Keratinocyte (primary cell): ENCODE measurements at regions not wholly inside any gene's neighbourhood (a gene's known extent, or its start where the extent isn't known, plus 50 kb on each side); places are given as distances from the start of the nearest gene placed in this dataset.

ENCODE experiments used
- DNase-seq: peaks from one replicate; pipeline ENCODE4 v3.0.0-alpha.2; 2011; ENCODE audit warnings: low read depth, missing footprints, low spot score
- FAIRE-seq: peaks from 2 replicates; lab custom pipeline; 2011; peaks lifted over from hg19 to GRCh38; lab: Jason Lieb, UNC
- H2AFZ ChIP-seq: 2 replicates; pipeline ENCODE4 v1.6.0; 2012; ENCODE audit warnings: low read length, control low read depth, inconsistent platforms; ENCODE audit not compliant: control insufficient read depth
- H3K27ac ChIP-seq: 2 replicates; pipeline ENCODE4 v1.5.1; 2011; ENCODE audit warnings: low read length; ENCODE audit not compliant: control insufficient read depth, insufficient read depth
- H3K27me3 ChIP-seq: 3 replicates; pipeline ENCODE4 v1.6.0; 2011; ENCODE audit warnings: low read length; ENCODE audit not compliant: control insufficient read depth, insufficient read depth; ENCODE audit errors: extremely low read depth
- H3K36me3 ChIP-seq, 2 experiments: 2 replicates in 1 of 2; 3 replicates in 1 of 2; pipeline ENCODE4 v1.5.1; 2011; ENCODE audit warnings: low read length in 2 of 2, mild to moderate bottlenecking in 1 of 2; ENCODE audit not compliant: control insufficient read depth in 2 of 2, insufficient read depth in 2 of 2; ENCODE audit errors: extremely low read depth in 1 of 2
- H3K4me1 ChIP-seq: 3 replicates; pipeline ENCODE4 v1.5.1; 2011; ENCODE audit warnings: low read length; ENCODE audit not compliant: control insufficient read depth, insufficient read depth; ENCODE audit errors: extremely low read depth
- H3K4me2 ChIP-seq: 3 replicates; pipeline ENCODE4 v1.6.0; 2011; ENCODE audit warnings: low read depth, low read length; ENCODE audit not compliant: control insufficient read depth, insufficient read depth; ENCODE audit errors: extremely low read depth
- H3K4me3 ChIP-seq, 3 experiments: fragments of 200-600 bp in 1 of 3; sonication (generic) in 1 of 3; 2 replicates in 2 of 3; 3 replicates in 1 of 3; pipeline ENCODE4 v1.5.1; 2011 to 2016; ENCODE audit warnings: low read length in 3 of 3, mild to moderate bottlenecking in 3 of 3, control low read depth in 2 of 3, inconsistent platforms in 1 of 3, low read depth in 1 of 3, mixed read lengths in 1 of 3, mixed run types in 1 of 3, moderate library complexity in 1 of 3; ENCODE audit not compliant: control insufficient read depth in 2 of 3, insufficient read depth in 2 of 3; ENCODE audit errors: extremely low read depth in 1 of 3
- H3K79me2 ChIP-seq: 2 replicates; pipeline ENCODE4 v1.6.0; 2012; ENCODE audit warnings: low read length; ENCODE audit not compliant: control insufficient read depth, insufficient read depth
- H3K9ac ChIP-seq: 3 replicates; pipeline ENCODE4 v1.6.0; 2011; ENCODE audit warnings: low read length; ENCODE audit not compliant: control insufficient read depth, insufficient read depth; ENCODE audit errors: extremely low read depth
- H3K9me1 ChIP-seq: 3 replicates; pipeline ENCODE4 v1.6.0; 2011; ENCODE audit warnings: low read length; ENCODE audit not compliant: control insufficient read depth, insufficient read depth; ENCODE audit errors: extremely low read depth
- H3K9me3 ChIP-seq: 2 replicates; pipeline ENCODE4 v1.5.1; 2012; ENCODE audit warnings: low read depth, low read length; ENCODE audit not compliant: control insufficient read depth
- H4K20me1 ChIP-seq: 3 replicates; pipeline ENCODE4 v1.6.0; 2011; ENCODE audit warnings: low read length; ENCODE audit not compliant: control insufficient read depth, insufficient read depth; ENCODE audit errors: extremely low read depth
- EZH2 ChIP-seq: IDR thresholded peaks from one replicate; pipeline ENCODE4 v1.6.1; 2012; ENCODE audit warnings: inconsistent platforms, mild to moderate bottlenecking, low read length, moderate library complexity
- dilution Hi-C: fragments of 300-500 bp; cut with MboI; formaldehyde crosslinking; loops from one replicate; pipeline ENCODE4 v1.7.0; 2020; ENCODE audit warnings: low sequenced_read_pairs; ENCODE audit not compliant: extremely low pct_ligation_motif_present
- TF ChIP-seq, protein P1 (sequence below), 3 experiments: IDR thresholded peaks in 1 of 3; conservative IDR thresholded peaks in 1 of 3; optimal IDR thresholded peaks in 1 of 3; 2 replicates in 2 of 3; 3 replicates in 1 of 3; pipeline versions ENCODE3 to v1.5.1; 2011; ENCODE audit warnings: low read length in 3 of 3, mild to moderate bottlenecking in 3 of 3, moderate library complexity in 2 of 3, control low read depth in 1 of 3, inconsistent platforms in 1 of 3; ENCODE audit not compliant: insufficient read depth in 2 of 3; ENCODE audit errors: extremely low read depth in 1 of 3

DNA sequence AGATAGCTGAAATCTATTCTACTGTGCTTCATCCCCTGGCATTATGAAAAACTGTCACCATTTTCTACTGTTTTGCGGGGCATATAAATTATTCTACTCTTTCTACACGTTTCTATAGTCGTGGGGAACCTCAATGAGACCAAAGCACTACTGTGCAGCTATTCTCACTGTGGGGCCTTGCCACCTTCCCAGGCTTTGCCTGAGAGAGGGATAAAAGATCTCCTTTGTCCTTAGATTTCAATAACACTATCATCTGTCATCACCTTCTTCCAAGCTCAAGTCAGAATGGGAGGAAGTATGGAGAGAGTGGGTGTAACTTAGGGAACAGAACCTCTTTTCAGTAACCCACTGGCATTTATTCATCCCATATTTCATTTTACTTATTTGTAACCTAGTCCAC is 1462.1 kb upstream of the RAG2 start:
- DNase-seq (no peak), FAIRE-seq (no peak)
- no peaks in the 10 kb centered on the region for H3K36me3 ChIP-seq
- no peaks in the 10 kb centered on the region for H3K79me2 ChIP-seq
- H2AFZ ChIP-seq, result no peak overlapping the region
- peaks cover 5% of the 10 kb centered on the region for H3K4me1 ChIP-seq
- no peaks in the 10 kb centered on the region for H3K27me3 ChIP-seq
- no peaks in the 10 kb centered on the region for H3K9me3 ChIP-seq
- no peak overlapping the region for H3K4me2 ChIP-seq
- no peak overlapping the region for H3K9ac ChIP-seq
- no peak overlapping the region for H3K27ac ChIP-seq
- no peak overlapping the region for H3K4me3 ChIP-seq
- dilution Hi-C loops, result no loop called here
- H4K20me1 ChIP-seq, result no peaks in the 10 kb centered on the region
- H3K9me1 ChIP-seq, result no peaks in the 10 kb centered on the region
- TF ChIP-seq EZH2, result no peak
- TF ChIP-seq, protein P1, sequence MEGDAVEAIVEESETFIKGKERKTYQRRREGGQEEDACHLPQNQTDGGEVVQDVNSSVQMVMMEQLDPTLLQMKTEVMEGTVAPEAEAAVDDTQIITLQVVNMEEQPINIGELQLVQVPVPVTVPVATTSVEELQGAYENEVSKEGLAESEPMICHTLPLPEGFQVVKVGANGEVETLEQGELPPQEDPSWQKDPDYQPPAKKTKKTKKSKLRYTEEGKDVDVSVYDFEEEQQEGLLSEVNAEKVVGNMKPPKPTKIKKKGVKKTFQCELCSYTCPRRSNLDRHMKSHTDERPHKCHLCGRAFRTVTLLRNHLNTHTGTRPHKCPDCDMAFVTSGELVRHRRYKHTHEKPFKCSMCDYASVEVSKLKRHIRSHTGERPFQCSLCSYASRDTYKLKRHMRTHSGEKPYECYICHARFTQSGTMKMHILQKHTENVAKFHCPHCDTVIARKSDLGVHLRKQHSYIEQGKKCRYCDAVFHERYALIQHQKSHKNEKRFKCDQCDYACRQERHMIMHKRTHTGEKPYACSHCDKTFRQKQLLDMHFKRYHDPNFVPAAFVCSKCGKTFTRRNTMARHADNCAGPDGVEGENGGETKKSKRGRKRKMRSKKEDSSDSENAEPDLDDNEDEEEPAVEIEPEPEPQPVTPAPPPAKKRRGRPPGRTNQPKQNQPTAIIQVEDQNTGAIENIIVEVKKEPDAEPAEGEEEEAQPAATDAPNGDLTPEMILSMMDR (optimal IDR thresholded peaks at IDR 0.05 in 1 of 3, IDR thresholded peaks at IDR 0.05 in 1 of 3, conservative IDR thresholded peaks at IDR 0.05 in 1 of 3; ENCODE audit: extremely low read depth in 1 of 3, insufficient read depth in 2 of 3, low read length in 3 of 3), result no peak

DNA sequence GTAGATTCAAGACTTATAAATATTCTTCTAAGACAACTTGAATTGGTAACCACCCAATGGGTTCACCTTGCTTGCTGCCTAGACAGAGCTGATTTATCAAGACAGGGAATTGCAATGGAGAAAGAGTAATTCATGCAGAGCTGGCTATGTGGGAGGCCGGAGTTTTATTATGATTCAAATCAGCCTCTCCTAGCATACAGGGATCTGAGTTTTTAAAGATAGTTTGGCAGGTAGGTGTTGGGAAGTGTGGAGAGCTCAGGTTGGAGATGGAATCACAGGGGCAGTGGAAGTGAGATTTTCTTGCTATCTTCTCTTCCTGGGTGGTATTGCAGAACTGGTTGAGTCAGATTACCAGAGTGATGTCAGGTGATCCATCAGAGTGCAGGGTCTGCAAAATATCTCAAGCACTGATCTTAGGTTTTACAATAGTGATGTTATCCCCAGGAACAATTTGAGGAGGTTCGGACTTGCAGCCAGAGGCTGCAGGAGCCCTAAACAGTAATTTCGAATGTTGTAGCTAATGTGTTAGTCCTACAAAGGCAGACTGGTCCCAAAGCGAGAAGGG is 1448.6 kb upstream of the RAG2 start:
- Histone ChIP-seq H3K9me1 (no peaks in the 10 kb centered on the region), H3K27ac (no peak overlapping the region), H3K4me1 (no peaks in the 10 kb centered on the region), H3K79me2 (no peaks in the 10 kb centered on the region), H3K27me3 (no peaks in the 10 kb centered on the region), H3K9me3 (no peaks in the 10 kb centered on the region), H3K9ac (no peak overlapping the region), H3K4me2 (no peak overlapping the region), H2AFZ (no peak overlapping the region), H4K20me1 (no peaks in the 10 kb centered on the region), H3K36me3 (no peaks in the 10 kb centered on the region), H3K4me3 (no peak overlapping the region)
- no peak for TF ChIP-seq EZH2
- TF ChIP-seq, protein P1 (optimal IDR thresholded peaks at IDR 0.05 in 1 of 3, IDR thresholded peaks at IDR 0.05 in 1 of 3, conservative IDR thresholded peaks at IDR 0.05 in 1 of 3; ENCODE audit: extremely low read depth in 1 of 3, insufficient read depth in 2 of 3, low read length in 3 of 3), result no peak
- no peak for FAIRE-seq
- no peak for DNase-seq
- dilution Hi-C loops, result no loop called here
